Nucleus accumbens (tissue), 56 donors: ENCODE measurements at regions not wholly inside any gene's neighbourhood (a gene's known extent, or its start where the extent isn't known, plus 50 kb on each side); places are given as distances from the start of the nearest gene placed in this dataset.
"Not testable (repeated sequence)": the region's sequence is repeated elsewhere in the genome, so short reads cannot be mapped to it uniquely, and the experiment has no call there.

Experiments
- DNase-seq, 56 donors: peaks; one replicate each; lab custom pipeline; 2025; lab: John Stamatoyannopoulos, UW

- peak in 1 of 56 donors; percentile 6 for DNase-seq
Observed at GRCh38 chr7:67301667-67302066, 305.0 kb downstream of the TYW1 start.

GRCh38 chr7:67302113-67303039 lies 305.7 kb downstream of the TYW1 start:
- peak; percentile 85 to 99 (median 96) for DNase-seq

GRCh38 chr7:67304846-67305245 lies 308.2 kb downstream of the TYW1 start:
- not testable (repeated sequence) for DNase-seq

GRCh38 chr7:67306331-67306730 lies 309.7 kb downstream of the TYW1 start:
- no peak for DNase-seq

GRCh38 chr7:67309764-67310549 lies 313.3 kb downstream of the TYW1 start:
- no peak for DNase-seq

GRCh38 chr7:67311901-67312300 lies 315.3 kb downstream of the TYW1 start:
- no peak for DNase-seq

GRCh38 chr7:67313213-67313612 lies 316.6 kb downstream of the TYW1 start:
- no peak for DNase-seq

- DNase-seq: not testable (repeated sequence)
Observed at GRCh38 chr7:67316902-67317301, 320.3 kb downstream of the TYW1 start.

GRCh38 chr7:67328257-67328656 lies 331.6 kb downstream of the TYW1 start:
- not testable (repeated sequence) for DNase-seq

GRCh38 chr7:67335165-67335564 lies 338.5 kb downstream of the TYW1 start:
- DNase-seq: not testable (repeated sequence)

GRCh38 chr7:67335663-67336062 lies 339.0 kb downstream of the TYW1 start:
- not testable (repeated sequence) for DNase-seq

GRCh38 chr7:67338545-67338944 lies 341.9 kb downstream of the TYW1 start:
- DNase-seq: not testable (repeated sequence)

- DNase-seq: no peak
Observed at GRCh38 chr7:67341153-67341768, 344.6 kb downstream of the TYW1 start.

GRCh38 chr7:67343114-67343513 lies 346.5 kb downstream of the TYW1 start:
- no peak for DNase-seq

- DNase-seq: peak in 1 of 56 donors; percentile 5
Observed at GRCh38 chr7:67343572-67343971, 346.9 kb downstream of the TYW1 start.

- DNase-seq: no peak
Observed at GRCh38 chr7:67344481-67345193, 348.0 kb downstream of the TYW1 start.

- no peak for DNase-seq
Observed at GRCh38 chr7:67346126-67346525, 349.5 kb downstream of the TYW1 start.

GRCh38 chr7:67346876-67347275 lies 350.2 kb downstream of the TYW1 start:
- DNase-seq: no peak

- no peak for DNase-seq
Observed at GRCh38 chr7:67348171-67348570, 351.5 kb downstream of the TYW1 start.

- not testable (repeated sequence) for DNase-seq
Observed at GRCh38 chr7:67357653-67358052, 361.0 kb downstream of the TYW1 start.
